AG04449 (cell line): ENCODE measurements at regions not wholly inside any gene's neighbourhood (a gene's known extent, or its start where the extent isn't known, plus 50 kb on each side); places are given as distances from the start of the nearest gene placed in this dataset.

ENCODE experiments used
- CTCF ChIA-PET: fragments of 350-600 bp; formaldehyde crosslinking; extraction: SDS; loops from one replicate; lab custom pipeline; 2021; ENCODE audit warnings: antibody characterized with exemption; lab: Yijun Ruan, JAX
- POLR2A ChIA-PET: fragments of 400-600, 350-600 bp; formaldehyde crosslinking; extraction: SDS; loops from one replicate; lab custom pipeline; 2020; ENCODE audit warnings: antibody characterized with exemption, inconsistent platforms; lab: Yijun Ruan, JAX
- DNase-seq: peaks from one replicate; pipeline ENCODE4 v3.0.0-alpha.2; 2010; ENCODE audit warnings: low read depth, low spot score
- H3K4me3 ChIP-seq: 2 replicates; pipeline ENCODE4 v1.5.1; 2011; ENCODE audit warnings: low read depth, mild to moderate bottlenecking, control low read depth, low read length
- CTCF ChIP-seq: IDR thresholded peaks from one replicate; pipeline ENCODE4 v1.5.1; 2011; ENCODE audit warnings: mild to moderate bottlenecking, moderate library complexity, low read length, control low read depth, inconsistent platforms; ENCODE audit not compliant: insufficient read depth; ENCODE audit errors: missing control alignments

GRCh38 chr15:87805117-87805820, 451.3 kb downstream of the NTRK3 start:
- TF ChIP-seq CTCF = no peak
- H3K4me3 ChIP-seq = no peak overlapping the region
- POLR2A ChIA-PET = no interaction called here
- CTCF ChIA-PET = interaction anchor here (0.6 kb wide), 1 partner anchor 12 kb away, joined by 3 read pairs; no protein-coding TSS in a partner anchor
- DNase-seq = no peak

GRCh38 chr15:87804451-87804850, 452.1 kb downstream of the NTRK3 start:
- TF ChIP-seq CTCF = no peak
- ChIA-PET POLR2A (no interaction called here), CTCF (no interaction called here)
- no peak for DNase-seq
- no peak overlapping the region for H3K4me3 ChIP-seq

GRCh38 chr15:87799838-87800237, 456.7 kb downstream of the NTRK3 start:
- DNase-seq = no peak
- CTCF ChIA-PET = no interaction called here
- H3K4me3 ChIP-seq = no peak overlapping the region
- TF ChIP-seq CTCF = no peak
- POLR2A ChIA-PET = no interaction called here

- no peak for TF ChIP-seq CTCF
- ChIA-PET CTCF (no interaction called here), POLR2A (no interaction called here)
- H3K4me3 ChIP-seq = no peak overlapping the region
- no peak for DNase-seq
These were observed 457.1 kb downstream of the NTRK3 start for GRCh38 chr15:87799428-87799827.

- DNase-seq = no peak
- POLR2A ChIA-PET = no interaction called here
- no peak for TF ChIP-seq CTCF
- CTCF ChIA-PET = interaction anchor here (0.7 kb wide), 1 partner anchor 452 kb away, joined by 3 read pairs; no protein-coding TSS in a partner anchor
- no peak overlapping the region for H3K4me3 ChIP-seq
These were observed 462.8 kb downstream of the NTRK3 start for GRCh38 chr15:87793725-87794124.

- CTCF ChIA-PET = no interaction called here
- H3K4me3 ChIP-seq = no peak overlapping the region
- no peak for DNase-seq
- POLR2A ChIA-PET = no interaction called here
- no peak for TF ChIP-seq CTCF
These were observed 464.1 kb downstream of the NTRK3 start for GRCh38 chr15:87792250-87793040.
